ENCODE measurements at regions not wholly inside any gene's neighbourhood (a gene's known extent, or its start where the extent isn't known, plus 50 kb on each side); places are given as distances from the start of the nearest gene placed in this dataset.

- no peak for TF ChIP-seq ZFX (IDR thresholded peaks at IDR 0.05)
- no peak for TF ChIP-seq CTCF (conservative IDR thresholded peaks at IDR 0.05)
Measured at GRCh38 chr15:29322415-29322814, 52.8 kb upstream of the NSMCE3 start.

Measured in C4-2B (cell line).